IPS-NIHi7 (cell line): ENCODE measurements at regions not wholly inside any gene's neighbourhood (a gene's known extent, or its start where the extent isn't known, plus 50 kb on each side); places are given as distances from the start of the nearest gene placed in this dataset.
"Not testable (repeated sequence)": the region's sequence is repeated elsewhere in the genome, so short reads cannot be mapped to it uniquely, and the experiment has no call there.

Experiments
- DNase-seq: peaks from one replicate; pipeline ENCODE4 v3.0.0; 2012; ENCODE audit warnings: mixed read lengths; ENCODE audit errors: extremely low spot score

- DNase-seq = not testable (repeated sequence)
Observed at GRCh38 chr1:149635290-149635899, 51.7 kb downstream of the PPIAL4C start.

- not testable (repeated sequence) for DNase-seq
Observed at GRCh38 chr1:149636286-149637122, 52.9 kb downstream of the PPIAL4C start.

- DNase-seq = peak; percentile 0
Observed at GRCh38 chr1:149638481-149638880, 54.8 kb downstream of the PPIAL4C start.

- not testable (repeated sequence) for DNase-seq
Observed at GRCh38 chr1:149638901-149639658, 55.4 kb downstream of the PPIAL4C start.

- DNase-seq = not testable (repeated sequence)
Observed at GRCh38 chr1:149641179-149641578, 57.5 kb downstream of the PPIAL4C start.

- DNase-seq = not testable (repeated sequence)
Observed at GRCh38 chr1:149644818-149645217, 61.2 kb downstream of the PPIAL4C start.

- DNase-seq = not testable (repeated sequence)
Observed at GRCh38 chr1:149646360-149647017, 62.8 kb downstream of the PPIAL4C start.

- not testable (repeated sequence) for DNase-seq
Observed at GRCh38 chr1:149647018-149647373, 63.3 kb downstream of the PPIAL4C start.

- not testable (repeated sequence) for DNase-seq
Observed at GRCh38 chr1:149657750-149658149, 74.1 kb downstream of the PPIAL4C start.

GRCh38 chr1:149658175-149658574 is 74.5 kb downstream of the PPIAL4C start:
- not testable (repeated sequence) for DNase-seq

GRCh38 chr1:149664624-149665023 is 81.0 kb downstream of the PPIAL4C start:
- not testable (repeated sequence) for DNase-seq

- DNase-seq = not testable (repeated sequence)
Observed at GRCh38 chr1:149665033-149665432, 81.4 kb downstream of the PPIAL4C start.

- DNase-seq = not testable (repeated sequence)
Observed at GRCh38 chr1:149665528-149665927, 81.9 kb downstream of the PPIAL4C start.

- not testable (repeated sequence) for DNase-seq
Observed at GRCh38 chr1:149673231-149673909, 89.7 kb downstream of the PPIAL4C start.

- not testable (repeated sequence) for DNase-seq
Observed at GRCh38 chr1:149674921-149675320, 91.3 kb downstream of the PPIAL4C start.

GRCh38 chr1:149677359-149677758 is 93.7 kb downstream of the PPIAL4C start:
- not testable (repeated sequence) for DNase-seq

GRCh38 chr1:149686593-149687238 is 95.8 kb upstream of the FCGR1A start:
- not testable (repeated sequence) for DNase-seq

GRCh38 chr1:149691399-149691798 is 91.1 kb upstream of the FCGR1A start:
- DNase-seq = not testable (repeated sequence)

- not testable (repeated sequence) for DNase-seq
Observed at GRCh38 chr1:149692804-149693539, 89.5 kb upstream of the FCGR1A start.

GRCh38 chr1:149695066-149695465 is 87.4 kb upstream of the FCGR1A start:
- not testable (repeated sequence) for DNase-seq
